ENCODE measurements at regions not wholly inside any gene's neighbourhood (a gene's known extent, or its start where the extent isn't known, plus 50 kb on each side); places are given as distances from the start of the nearest gene placed in this dataset.

DNA sequence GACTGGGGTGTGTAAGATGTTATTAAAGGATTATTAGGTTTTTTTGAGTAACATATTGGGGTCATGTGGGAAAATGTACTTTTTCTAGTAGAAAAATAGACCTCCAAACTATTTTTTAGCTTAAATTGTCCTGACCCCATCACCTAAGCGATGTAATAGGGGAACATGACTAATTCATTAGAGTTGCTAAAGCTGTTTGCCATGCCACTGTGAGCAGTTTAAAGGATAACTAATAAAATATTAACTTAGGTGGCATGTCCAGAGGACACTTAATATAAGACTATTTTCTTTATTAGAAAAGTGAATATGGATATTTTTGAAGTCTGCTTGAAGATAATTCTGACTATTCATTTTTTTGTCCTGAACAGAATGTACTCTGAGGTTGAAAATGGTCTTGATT is 545.9 kb upstream of the BTBD3 start:
- ChIA-PET CTCF (interaction anchor here (1.1 to 1.4 kb wide), 3 partner anchors 11 to 106 kb away, joined by 3 to 8 read pairs (median 4); no protein-coding TSS in a partner anchor), POLR2A (no interaction called here), RAD21 (ENCODE audit: unreplicated experiment) (interaction anchor here (1.0 kb wide), 1 partner anchor 9 kb away, joined by 3 read pairs; no protein-coding TSS in a partner anchor), SMC1A (ENCODE audit: uncharacterized antibody, unreplicated experiment) (interaction anchor here (1.0 to 1.9 kb wide), 6 partner anchors 9 to 171 kb away, joined by 3 to 6 read pairs (median 5); no protein-coding TSS in a partner anchor)
- WGBS (ENCODE audit: insufficient coverage, insufficient replicate concordance, low lambda C conversion rate, missing lambda C conversion rate), result 11% methylated on average over 1 of the region's 1 CpG
- no peak overlapping the region for H3K4me3 ChIP-seq
- ATAC-seq, result no peak
- H3K4me2 ChIP-seq (ENCODE audit: control insufficient read depth, insufficient read depth), result no peak overlapping the region
- intact Hi-C loops (cut with micrococcal nuclease; ENCODE audit: unreplicated experiment) (loop anchor here (10.0 kb wide), 1 partner anchor 937 kb away; the partner anchor contains the start of genes MKKS and SLX4IP), in situ Hi-C loops (cut with MboI) (no loop called here)
- no peaks in the 10 kb centered on the region for H4K20me1 ChIP-seq (ENCODE audit: control insufficient read depth, insufficient read depth)
- H3K4me1 ChIP-seq (ENCODE audit: control insufficient read depth, insufficient read depth, low read length), result no peaks in the 10 kb centered on the region
- BruUV-seq (replicated peaks), result no TSS peak
- H2AFZ ChIP-seq (ENCODE audit: control insufficient read depth, low read depth, low read length), result no peak overlapping the region
- DNase-seq (ENCODE audit: low read depth, low spot score), result no peak
- H3K36me3 ChIP-seq (ENCODE audit: control insufficient read depth in 2 of 2, insufficient read depth in 2 of 2, low read length in 1 of 2), result no peaks in the 10 kb centered on the region
- H3K79me2 ChIP-seq (ENCODE audit: control insufficient read depth, insufficient read depth, low read length), result no peaks in the 10 kb centered on the region
- H3K27ac ChIP-seq (ENCODE audit: control insufficient read depth, insufficient read depth), result no peak overlapping the region
- H3K9ac ChIP-seq (ENCODE audit: control insufficient read depth, insufficient read depth, low read length), result no peak overlapping the region
- no peak for FAIRE-seq
- no peaks in the 10 kb centered on the region for H3K9me3 ChIP-seq (replicated peaks; ENCODE audit: control insufficient read depth, insufficient read depth, low read length)
- no peaks in the 10 kb centered on the region for H3K27me3 ChIP-seq (replicated peaks in 1 of 2; ENCODE audit: control insufficient read depth in 2 of 2, insufficient read depth in 2 of 2, low read length in 1 of 2)
- TF ChIP-seq YY1 (IDR thresholded peaks at IDR 0.05; ENCODE audit: low read depth, low read length) (no peak), EP300 (IDR thresholded peaks at IDR 0.05; ENCODE audit: borderline replicate concordance in 1 of 2, control insufficient read depth in 1 of 2, low read depth in 2 of 2, low read length in 2 of 2) (no peak), TCF7 (IDR thresholded peaks at IDR 0.05; ENCODE audit: borderline replicate concordance) (no peak), HCFC1 (IDR thresholded peaks at IDR 0.05; ENCODE audit: low read length) (no peak), ZNF622 (IDR thresholded peaks at IDR 0.05) (no peak), BRCA1 (IDR thresholded peaks at IDR 0.05; ENCODE audit: low read depth, low read length) (no peak), ZZZ3 (IDR thresholded peaks at IDR 0.05; ENCODE audit: control insufficient read depth, insufficient read length, low read depth) (no peak), NRF1 (conservative IDR thresholded peaks at IDR 0.05; ENCODE audit: low read depth, low read length) (no peak), TCF12 (IDR thresholded peaks at IDR 0.05; ENCODE audit: low read depth, low read length) (no peak), IRF4 (IDR thresholded peaks at IDR 0.05; ENCODE audit: low read depth, low read length) (no peak), HDAC2 (IDR thresholded peaks at IDR 0.05) (no peak), ZSCAN29 (IDR thresholded peaks at IDR 0.05) (no peak), SIN3A (IDR thresholded peaks at IDR 0.05; ENCODE audit: low read depth, low read length) (no peak), CHD2 (IDR thresholded peaks at IDR 0.05; ENCODE audit: borderline replicate concordance, low read depth, low read length) (no peak), NR2F1 (conservative IDR thresholded peaks at IDR 0.05) (no peak)
- TF ChIP-seq, protein P1, sequence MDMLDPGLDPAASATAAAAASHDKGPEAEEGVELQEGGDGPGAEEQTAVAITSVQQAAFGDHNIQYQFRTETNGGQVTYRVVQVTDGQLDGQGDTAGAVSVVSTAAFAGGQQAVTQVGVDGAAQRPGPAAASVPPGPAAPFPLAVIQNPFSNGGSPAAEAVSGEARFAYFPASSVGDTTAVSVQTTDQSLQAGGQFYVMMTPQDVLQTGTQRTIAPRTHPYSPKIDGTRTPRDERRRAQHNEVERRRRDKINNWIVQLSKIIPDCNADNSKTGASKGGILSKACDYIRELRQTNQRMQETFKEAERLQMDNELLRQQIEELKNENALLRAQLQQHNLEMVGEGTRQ (IDR thresholded peaks at IDR 0.05; ENCODE audit: borderline replicate concordance, low read depth, low read length), result no peak
- TF ChIP-seq, protein P2, sequence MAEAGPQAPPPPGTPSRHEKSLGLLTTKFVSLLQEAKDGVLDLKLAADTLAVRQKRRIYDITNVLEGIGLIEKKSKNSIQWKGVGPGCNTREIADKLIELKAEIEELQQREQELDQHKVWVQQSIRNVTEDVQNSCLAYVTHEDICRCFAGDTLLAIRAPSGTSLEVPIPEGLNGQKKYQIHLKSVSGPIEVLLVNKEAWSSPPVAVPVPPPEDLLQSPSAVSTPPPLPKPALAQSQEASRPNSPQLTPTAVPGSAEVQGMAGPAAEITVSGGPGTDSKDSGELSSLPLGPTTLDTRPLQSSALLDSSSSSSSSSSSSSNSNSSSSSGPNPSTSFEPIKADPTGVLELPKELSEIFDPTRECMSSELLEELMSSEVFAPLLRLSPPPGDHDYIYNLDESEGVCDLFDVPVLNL (IDR thresholded peaks at IDR 0.05; ENCODE audit: low read depth, low read length), result no peak
- TF ChIP-seq, protein P3, sequence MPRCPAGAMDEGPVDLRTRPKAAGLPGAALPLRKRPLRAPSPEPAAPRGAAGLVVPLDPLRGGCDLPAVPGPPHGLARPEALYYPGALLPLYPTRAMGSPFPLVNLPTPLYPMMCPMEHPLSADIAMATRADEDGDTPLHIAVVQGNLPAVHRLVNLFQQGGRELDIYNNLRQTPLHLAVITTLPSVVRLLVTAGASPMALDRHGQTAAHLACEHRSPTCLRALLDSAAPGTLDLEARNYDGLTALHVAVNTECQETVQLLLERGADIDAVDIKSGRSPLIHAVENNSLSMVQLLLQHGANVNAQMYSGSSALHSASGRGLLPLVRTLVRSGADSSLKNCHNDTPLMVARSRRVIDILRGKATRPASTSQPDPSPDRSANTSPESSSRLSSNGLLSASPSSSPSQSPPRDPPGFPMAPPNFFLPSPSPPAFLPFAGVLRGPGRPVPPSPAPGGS (IDR thresholded peaks at IDR 0.05; ENCODE audit: borderline replicate concordance, insufficient read depth, low read depth, low read length, poor library complexity, severe bottlenecking), result no peak
- TF ChIP-seq, protein P4, sequence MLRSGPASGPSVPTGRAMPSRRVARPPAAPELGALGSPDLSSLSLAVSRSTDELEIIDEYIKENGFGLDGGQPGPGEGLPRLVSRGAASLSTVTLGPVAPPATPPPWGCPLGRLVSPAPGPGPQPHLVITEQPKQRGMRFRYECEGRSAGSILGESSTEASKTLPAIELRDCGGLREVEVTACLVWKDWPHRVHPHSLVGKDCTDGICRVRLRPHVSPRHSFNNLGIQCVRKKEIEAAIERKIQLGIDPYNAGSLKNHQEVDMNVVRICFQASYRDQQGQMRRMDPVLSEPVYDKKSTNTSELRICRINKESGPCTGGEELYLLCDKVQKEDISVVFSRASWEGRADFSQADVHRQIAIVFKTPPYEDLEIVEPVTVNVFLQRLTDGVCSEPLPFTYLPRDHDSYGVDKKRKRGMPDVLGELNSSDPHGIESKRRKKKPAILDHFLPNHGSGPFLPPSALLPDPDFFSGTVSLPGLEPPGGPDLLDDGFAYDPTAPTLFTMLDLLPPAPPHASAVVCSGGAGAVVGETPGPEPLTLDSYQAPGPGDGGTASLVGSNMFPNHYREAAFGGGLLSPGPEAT (IDR thresholded peaks at IDR 0.05; ENCODE audit: low read depth), result no peak

Measured in GM12878 (cell line).